ENCODE measurements at regions not wholly inside any gene's neighbourhood (a gene's known extent, or its start where the extent isn't known, plus 50 kb on each side); places are given as distances from the start of the nearest gene placed in this dataset.
"Not testable (repeated sequence)": the region's sequence is repeated elsewhere in the genome, so short reads cannot be mapped to it uniquely, and the experiment has no call there.

GRCh38 chr3:130569461-130570365, 52.7 kb downstream of the COL6A6 start:
- Histone ChIP-seq H3K4me1 (ENCODE audit: insufficient read depth) (no peaks in the 10 kb centered on the region), H3K36me3 (ENCODE audit: insufficient read depth) (no peaks in the 10 kb centered on the region), H3K4me3 (ENCODE audit: low read depth, low read length) (no peak overlapping the region), H3K27ac (ENCODE audit: low read depth) (no peak overlapping the region)
- WGBS: 82% methylated on average over 6 of the region's 6 CpGs
- no peak for DNase-seq (ENCODE audit: extremely low spot score)

GRCh38 chr3:130572769-130573168, 55.8 kb downstream of the COL6A6 start:
- WGBS: 62% methylated on average over 2 of the region's 2 CpGs
- no peaks in the 10 kb centered on the region for H3K36me3 ChIP-seq (ENCODE audit: insufficient read depth)
- H3K4me3 ChIP-seq (ENCODE audit: low read depth, low read length): no peak overlapping the region

GRCh38 chr3:130576375-130577266, 59.6 kb downstream of the COL6A6 start:
- WGBS: 68% methylated on average over 3 of the region's 3 CpGs
- no peak overlapping the region for H3K27ac ChIP-seq (ENCODE audit: low read depth)
- DNase-seq (ENCODE audit: extremely low spot score): no peak
- no peak overlapping the region for H3K4me3 ChIP-seq (ENCODE audit: low read depth, low read length)
- H3K4me1 ChIP-seq (ENCODE audit: insufficient read depth): no peaks in the 10 kb centered on the region
- no peaks in the 10 kb centered on the region for H3K36me3 ChIP-seq (ENCODE audit: insufficient read depth)

More at GRCh38 chr3:130572769-130573168, 55.8 kb downstream of the COL6A6 start:
- DNase-seq (ENCODE audit: extremely low spot score): no peak
- no peaks in the 10 kb centered on the region for H3K4me1 ChIP-seq (ENCODE audit: insufficient read depth)
- no peak overlapping the region for H3K27ac ChIP-seq (ENCODE audit: low read depth)

GRCh38 chr3:130582457-130583153, 65.6 kb downstream of the COL6A6 start:
- no peak for DNase-seq (ENCODE audit: extremely low spot score)
- Histone ChIP-seq H3K27ac (ENCODE audit: low read depth) (no peak overlapping the region), H3K36me3 (ENCODE audit: insufficient read depth) (no peaks in the 10 kb centered on the region), H3K4me3 (ENCODE audit: low read depth, low read length) (no peak overlapping the region), H3K4me1 (ENCODE audit: insufficient read depth) (no peaks in the 10 kb centered on the region)

GRCh38 chr3:130594749-130595148, 77.8 kb downstream of the COL6A6 start:
- H3K27ac ChIP-seq (ENCODE audit: low read depth); H3K36me3 ChIP-seq (ENCODE audit: insufficient read depth); DNase-seq (ENCODE audit: extremely low spot score); H3K4me3 ChIP-seq (ENCODE audit: low read depth, low read length); H3K4me1 ChIP-seq (ENCODE audit: insufficient read depth): not testable (repeated sequence)
- 69% methylated on average over 1 of the region's 1 CpG for WGBS

GRCh38 chr3:130596484-130596883, 79.5 kb downstream of the COL6A6 start:
- H3K4me1 ChIP-seq (ENCODE audit: insufficient read depth): no peaks in the 10 kb centered on the region
- WGBS: 56% methylated on average over 2 of the region's 2 CpGs
- no peaks in the 10 kb centered on the region for H3K36me3 ChIP-seq (ENCODE audit: insufficient read depth)
- no peak overlapping the region for H3K4me3 ChIP-seq (ENCODE audit: low read depth, low read length)
- no peak overlapping the region for H3K27ac ChIP-seq (ENCODE audit: low read depth)
- no peak for DNase-seq (ENCODE audit: extremely low spot score)

GRCh38 chr3:130601442-130601971, 84.5 kb downstream of the COL6A6 start:
- DNase-seq (ENCODE audit: extremely low spot score): no peak
- no peak overlapping the region for H3K4me3 ChIP-seq (ENCODE audit: low read depth, low read length)
- no peaks in the 10 kb centered on the region for H3K36me3 ChIP-seq (ENCODE audit: insufficient read depth)
- H3K27ac ChIP-seq (ENCODE audit: low read depth): no peak overlapping the region
- 79% methylated on average over 4 of the region's 4 CpGs for whole genome bisulfite sequencing
- H3K4me1 ChIP-seq (ENCODE audit: insufficient read depth): no peaks in the 10 kb centered on the region

- no peaks in the 10 kb centered on the region for H3K36me3 ChIP-seq (ENCODE audit: insufficient read depth)
Observed at GRCh38 chr3:130604806-130605205, 87.8 kb downstream of the COL6A6 start.

GRCh38 chr3:130606336-130606735, 89.4 kb downstream of the COL6A6 start:
- Histone ChIP-seq H3K36me3 (ENCODE audit: insufficient read depth) (no peaks in the 10 kb centered on the region), H3K27ac (ENCODE audit: low read depth) (no peak overlapping the region), H3K4me1 (ENCODE audit: insufficient read depth) (no peaks in the 10 kb centered on the region), H3K4me3 (ENCODE audit: low read depth, low read length) (no peak overlapping the region)
- DNase-seq (ENCODE audit: extremely low spot score): no peak

More at GRCh38 chr3:130604806-130605205, 87.8 kb downstream of the COL6A6 start:
- WGBS: 85% methylated on average over 1 of the region's 1 CpG
- DNase-seq (ENCODE audit: extremely low spot score): no peak
- no peak overlapping the region for H3K4me3 ChIP-seq (ENCODE audit: low read depth, low read length)
- H3K27ac ChIP-seq (ENCODE audit: low read depth): no peak overlapping the region
- H3K4me1 ChIP-seq (ENCODE audit: insufficient read depth): no peaks in the 10 kb centered on the region

GRCh38 chr3:130607553-130608154, 90.7 kb downstream of the COL6A6 start:
- WGBS: 91% methylated on average over 1 of the region's 1 CpG
- no peak for DNase-seq (ENCODE audit: extremely low spot score)
- H3K4me3 ChIP-seq (ENCODE audit: low read depth, low read length): no peak overlapping the region
- no peaks in the 10 kb centered on the region for H3K4me1 ChIP-seq (ENCODE audit: insufficient read depth)
- H3K27ac ChIP-seq (ENCODE audit: low read depth): no peak overlapping the region
- H3K36me3 ChIP-seq (ENCODE audit: insufficient read depth): no peaks in the 10 kb centered on the region

- Histone ChIP-seq H3K36me3 (ENCODE audit: insufficient read depth) (no peaks in the 10 kb centered on the region), H3K27ac (ENCODE audit: low read depth) (no peak overlapping the region), H3K4me1 (ENCODE audit: insufficient read depth) (no peaks in the 10 kb centered on the region), H3K4me3 (ENCODE audit: low read depth, low read length) (no peak overlapping the region)
- 30% methylated on average over 3 of the region's 3 CpGs for WGBS
- DNase-seq (ENCODE audit: extremely low spot score): peak; percentile 28
Observed at GRCh38 chr3:130609166-130609979, 92.4 kb downstream of the COL6A6 start.

- Histone ChIP-seq H3K36me3 (ENCODE audit: insufficient read depth) (no peaks in the 10 kb centered on the region), H3K4me1 (ENCODE audit: insufficient read depth) (no peaks in the 10 kb centered on the region), H3K27ac (ENCODE audit: low read depth) (no peak overlapping the region), H3K4me3 (ENCODE audit: low read depth, low read length) (no peak overlapping the region)
- 85% methylated on average over 4 of the region's 4 CpGs for WGBS
- DNase-seq (ENCODE audit: extremely low spot score): no peak
Observed at GRCh38 chr3:130619196-130619595, 102.2 kb downstream of the COL6A6 start.
